Parathyroid adenoma (tissue), 2 donors: ENCODE measurements at regions not wholly inside any gene's neighbourhood (a gene's known extent, or its start where the extent isn't known, plus 50 kb on each side); places are given as distances from the start of the nearest gene placed in this dataset.

ENCODE experiments used
- H2AFZ ChIP-seq: fragments of 300-600 bp; sonication (generic); one replicate; pipeline ENCODE4 v1.7.0; 2017; ENCODE audit warnings: antibody characterized with exemption, mild to moderate bottlenecking
- H3K27ac ChIP-seq: fragments of 300-600 bp; sonication (generic); one replicate; pipeline ENCODE4 v1.7.0; 2017
- H3K27me3 ChIP-seq: fragments of 300-600 bp; sonication (generic); one replicate; pipeline ENCODE4 v1.7.0; 2017; ENCODE audit warnings: low read length; ENCODE audit not compliant: control insufficient read depth, insufficient read depth
- H3K36me3 ChIP-seq: fragments of 300-600 bp; sonication (generic); one replicate; pipeline ENCODE4 v1.7.0; 2017; ENCODE audit warnings: low read length; ENCODE audit not compliant: control insufficient read depth, insufficient read depth
- H3K4me1 ChIP-seq: fragments of 300-600 bp; sonication (generic); one replicate; pipeline ENCODE4 v1.7.0; 2017; ENCODE audit warnings: control low read depth
- H3K4me2 ChIP-seq: fragments of 300-600 bp; sonication (generic); one replicate; pipeline ENCODE4 v1.7.0; 2017; ENCODE audit warnings: low read length
- H3K4me3 ChIP-seq: fragments of 300-600 bp; sonication (generic); one replicate; pipeline ENCODE4 v1.7.0; 2017; ENCODE audit warnings: low read depth, low read length
- H3K79me2 ChIP-seq: fragments of 300-600 bp; sonication (generic); one replicate; pipeline ENCODE4 v1.7.0; 2017; ENCODE audit warnings: control low read depth
- H3K9ac ChIP-seq: fragments of 300-600 bp; sonication (generic); one replicate; pipeline ENCODE4 v1.7.0; 2017; ENCODE audit warnings: mild to moderate bottlenecking
- H3K9me3 ChIP-seq: fragments of 300-600 bp; sonication (generic); one replicate; pipeline ENCODE4 v1.7.0; 2017; ENCODE audit warnings: low read length; ENCODE audit not compliant: control insufficient read depth
- CTCF ChIP-seq: fragments of 300-600 bp; sonication (generic); IDR thresholded peaks from one replicate; pipeline ENCODE4 v1.7.0; 2017; ENCODE audit warnings: antibody characterized with exemption, mild to moderate bottlenecking
- donor health status: primary hyperparathyroidism.

GRCh38 chr1:194252199-194252598 is 1065.8 kb upstream of the B3GALT2 start:
- H2AFZ ChIP-seq: no peak overlapping the region
- H3K4me3 ChIP-seq: no peak overlapping the region
- no peak for TF ChIP-seq CTCF
- H3K79me2 ChIP-seq: no peaks in the 10 kb centered on the region
- H3K4me2 ChIP-seq: no peak overlapping the region
- H3K27ac ChIP-seq: no peak overlapping the region
- H3K9me3 ChIP-seq: no peaks in the 10 kb centered on the region
- H3K27me3 ChIP-seq: no peaks in the 10 kb centered on the region
- H3K36me3 ChIP-seq: no peaks in the 10 kb centered on the region
- no peak overlapping the region for H3K9ac ChIP-seq
- no peaks in the 10 kb centered on the region for H3K4me1 ChIP-seq

- no peak overlapping the region for H2AFZ ChIP-seq
- TF ChIP-seq CTCF: no peak
- no peak overlapping the region for H3K9ac ChIP-seq
- H3K36me3 ChIP-seq: no peaks in the 10 kb centered on the region
- no peak overlapping the region for H3K27ac ChIP-seq
- no peak overlapping the region for H3K4me2 ChIP-seq
- no peaks in the 10 kb centered on the region for H3K79me2 ChIP-seq
- H3K27me3 ChIP-seq: no peaks in the 10 kb centered on the region
- H3K9me3 ChIP-seq: no peaks in the 10 kb centered on the region
- H3K4me1 ChIP-seq: no peaks in the 10 kb centered on the region
- no peak overlapping the region for H3K4me3 ChIP-seq
Measured at GRCh38 chr1:194241215-194241614, 1054.8 kb upstream of the B3GALT2 start.

GRCh38 chr1:194233069-194233468 is 1046.7 kb upstream of the B3GALT2 start:
- TF ChIP-seq CTCF: no peak
- Histone ChIP-seq H3K9ac (no peak overlapping the region), H2AFZ (no peak overlapping the region), H3K79me2 (no peaks in the 10 kb centered on the region), H3K9me3 (no peaks in the 10 kb centered on the region), H3K36me3 (no peaks in the 10 kb centered on the region), H3K4me3 (no peak overlapping the region), H3K27ac (no peak overlapping the region), H3K4me2 (no peak overlapping the region), H3K27me3 (no peaks in the 10 kb centered on the region), H3K4me1 (no peaks in the 10 kb centered on the region)

- Histone ChIP-seq H3K79me2 (no peaks in the 10 kb centered on the region), H3K4me2 (no peak overlapping the region), H3K9ac (no peak overlapping the region), H3K4me1 (no peaks in the 10 kb centered on the region), H2AFZ (no peak overlapping the region), H3K4me3 (no peak overlapping the region), H3K27me3 (no peaks in the 10 kb centered on the region), H3K9me3 (no peaks in the 10 kb centered on the region), H3K36me3 (no peaks in the 10 kb centered on the region), H3K27ac (no peak overlapping the region)
- no peak for TF ChIP-seq CTCF
Measured at GRCh38 chr1:194230351-194231144, 1044.1 kb upstream of the B3GALT2 start.

- Histone ChIP-seq H3K36me3 (no peaks in the 10 kb centered on the region), H3K27me3 (no peaks in the 10 kb centered on the region), H3K4me3 (no peak overlapping the region), H3K9me3 (no peaks in the 10 kb centered on the region), H3K9ac (no peak overlapping the region), H3K4me1 (no peaks in the 10 kb centered on the region), H3K27ac (no peak overlapping the region), H3K4me2 (no peak overlapping the region), H3K79me2 (no peaks in the 10 kb centered on the region), H2AFZ (no peak overlapping the region)
- TF ChIP-seq CTCF: no peak
Measured at GRCh38 chr1:194228427-194228826, 1042.0 kb upstream of the B3GALT2 start.
